K562 (cell line): ENCODE measurements at regions not wholly inside any gene's neighbourhood (a gene's known extent, or its start where the extent isn't known, plus 50 kb on each side); places are given as distances from the start of the nearest gene placed in this dataset.

Source experiments
- ATAC-seq: fragments of 200-7000 bp; cut with Tn5 transposase; 3 replicates; pipeline ENCODE4 v1.9.1; 2020; ENCODE audit warnings: moderate library complexity
- BruUV-seq: library from RNA; stranded (reverse); fragments of 400-500 nt; replicated peaks from 2 replicates; lab custom pipeline; 2021; lab: Mats Ljungman, UMichigan
- CTCF ChIA-PET: fragments of 300-600 bp; formaldehyde crosslinking; extraction: SDS; loops from one replicate; lab custom pipeline; 2021; ENCODE audit warnings: low intra/inter-chr PET ratio; lab: Yijun Ruan, JAX
- POLR2A ChIA-PET: fragments of 300-600, 350-650 bp; sonication (Branson Sonifier 250); formaldehyde crosslinking; extraction: SDS; loops from one replicate; lab custom pipeline; 2021; ENCODE audit warnings: antibody characterized with exemption, inconsistent platforms; lab: Yijun Ruan, JAX
- DNase-seq, 4 experiments: peaks; one replicate each; pipeline versions ENCODE4 v3.0.0 to v3.0.0-alpha.2; 2011 to 2018; ENCODE audit warnings: low spot score in 3 of 4, mixed read lengths in 3 of 4; ENCODE audit errors: extremely low read depth in 1 of 4
- FAIRE-seq: peaks from 2 replicates; lab custom pipeline; 2011; peaks lifted over from hg19 to GRCh38; lab: Jason Lieb, UNC
- H2AFZ ChIP-seq: 2 replicates; pipeline ENCODE4 v1.6.0; 2011; ENCODE audit warnings: low read depth, low read length, control low read depth, inconsistent platforms
- H3K27ac ChIP-seq: fragments of 200-600 bp; 3 replicates; pipeline ENCODE4 v1.8.0; 2011; ENCODE audit warnings: low read depth, mild to moderate bottlenecking, control low read depth, inconsistent platforms, low read length, moderate library complexity, mixed read lengths; ENCODE audit errors: extremely low read depth
- H3K27me3 ChIP-seq, 2 experiments: fragments of 300-600 bp in 1 of 2; 2 replicates in 1 of 2; 3 replicates in 1 of 2; pipeline versions ENCODE4 v1.6.0 to v1.8.0; 2011; ENCODE audit warnings: inconsistent platforms in 2 of 2, low read length in 2 of 2, mild to moderate bottlenecking in 1 of 2, mixed read lengths in 1 of 2, moderate library complexity in 1 of 2; ENCODE audit not compliant: control insufficient read depth in 2 of 2, insufficient read depth in 2 of 2
- H3K36me3 ChIP-seq: fragments of 300-600 bp; 3 replicates; pipeline ENCODE4 v1.8.0; 2011; ENCODE audit warnings: mild to moderate bottlenecking, low read length, inconsistent platforms; ENCODE audit not compliant: control insufficient read depth, insufficient read depth
- H3K4me1 ChIP-seq, 2 experiments: fragments of 200-600 bp in 1 of 2; replicated peaks in 1 of 2; 2 replicates in 1 of 2; 3 replicates in 1 of 2; pipeline versions ENCODE4 v1.5.1 to v1.8.0; 2011; ENCODE audit warnings: inconsistent platforms in 2 of 2, low read length in 2 of 2, mild to moderate bottlenecking in 1 of 2, mixed read lengths in 1 of 2, moderate library complexity in 1 of 2; ENCODE audit not compliant: control insufficient read depth in 2 of 2, insufficient read depth in 2 of 2
- H3K4me2 ChIP-seq: 2 replicates; pipeline ENCODE4 v1.6.1; 2011; ENCODE audit warnings: low read length, control low read depth, inconsistent platforms, mixed read lengths; ENCODE audit not compliant: insufficient read depth
- H3K4me3 ChIP-seq: fragments of 200-600 bp; sonication (generic), shearing (Covaris generic); 2 replicates; pipeline ENCODE4 v1.5.1; 2016; ENCODE audit warnings: control low read depth, inconsistent platforms
- H3K79me2 ChIP-seq: fragments of 200-600 bp; 3 replicates; pipeline ENCODE4 v1.8.0; 2011; ENCODE audit warnings: low read length, inconsistent platforms; ENCODE audit not compliant: control insufficient read depth, insufficient read depth
- H3K9ac ChIP-seq, 2 experiments: 2 replicates each; pipeline versions ENCODE4 v1.6.0 to v1.6.1; 2011; ENCODE audit warnings: low read depth in 2 of 2, low read length in 2 of 2, control low read depth in 1 of 2, inconsistent platforms in 1 of 2, mild to moderate bottlenecking in 1 of 2, mixed read lengths in 1 of 2; ENCODE audit not compliant: insufficient read depth in 1 of 2
- H3K9me1 ChIP-seq: one replicate; pipeline ENCODE4 v1.6.0; 2011; ENCODE audit warnings: inconsistent platforms, mild to moderate bottlenecking, low read length, moderate library complexity; ENCODE audit not compliant: control insufficient read depth, insufficient read depth
- H3K9me3 ChIP-seq: replicated peaks from 2 replicates; pipeline ENCODE4 v1.5.1; 2011; ENCODE audit warnings: low read depth, low read length, inconsistent platforms; ENCODE audit not compliant: control insufficient read depth, insufficient read depth
- H4K20me1 ChIP-seq: replicated peaks from 2 replicates; pipeline ENCODE4 v1.6.1; 2011; ENCODE audit warnings: low read length, inconsistent platforms, mixed read lengths; ENCODE audit not compliant: control insufficient read depth, insufficient read depth
- ARID3B ChIP-seq: fragments of 250-450 bp; sonication (Bioruptor Pico); IDR thresholded peaks from 2 replicates; pipeline ENCODE4 v1.4.0; 2020; ENCODE audit warnings: borderline replicate concordance
- BACH1 ChIP-seq: fragments of 200-800 bp; sonication (Bioruptor generic); IDR thresholded peaks from 2 replicates; pipeline ENCODE4 v1.6.1; 2016; ENCODE audit warnings: missing genetic modification characterization, missing compliant biosample characterization
- EP300 ChIP-seq: IDR thresholded peaks from 2 replicates; pipeline ENCODE4 v1.6.1; 2012; ENCODE audit warnings: low read length, improper control_type of control experiment
- IFI16 ChIP-seq: fragments of 250-450 bp; sonication (Bioruptor Pico); IDR thresholded peaks from 2 replicates; pipeline ENCODE4 v2.1.2; 2022; ENCODE audit warnings: mild to moderate bottlenecking, inconsistent platforms
- KDM4B ChIP-seq, 2 experiments: fragments of 450-650 bp in 1 of 2; sonication (generic) in 1 of 2; IDR thresholded peaks; 2 replicates each; pipeline ENCODE4 v1.6.1; 2016 to 2017; ENCODE audit warnings: borderline replicate concordance in 2 of 2, antibody characterized with exemption in 1 of 2, low read depth in 1 of 2, mild to moderate bottlenecking in 1 of 2
- MAFG ChIP-seq: fragments of 450-650 bp; conservative IDR thresholded peaks from 2 replicates; pipeline ENCODE4 v1.6.1; 2016; ENCODE audit warnings: missing genetic modification characterization, missing compliant biosample characterization
- ZBTB43 ChIP-seq: sonication (generic); formaldehyde crosslinking; IDR thresholded peaks from 2 replicates; pipeline ENCODE4 v1.8.0; 2023; ENCODE audit warnings: mild to moderate bottlenecking, missing genetic modification reagents
- ZFX ChIP-seq: sonication (generic); formaldehyde crosslinking; IDR thresholded peaks from 2 replicates; pipeline ENCODE4 v1.8.0; 2022; ENCODE audit warnings: mild to moderate bottlenecking, missing genetic modification reagents, moderate library complexity
- ZNF511 ChIP-seq: sonication (generic); formaldehyde crosslinking; IDR thresholded peaks from 2 replicates; pipeline ENCODE4 v1.8.0; 2022; ENCODE audit warnings: mild to moderate bottlenecking, missing genetic modification reagents
- WGBS: fragments of 100-300 bp; shearing (Covaris generic); methylation state at CpG from one replicate; pipeline ENCODE4 v1.1.6; 2016; ENCODE audit warnings: low coverage, mixed read lengths; ENCODE audit not compliant: insufficient coverage; ENCODE audit errors: missing lambda C conversion rate; 5-methylcytosine and 5-hydroxymethylcytosine counted together
- in situ Hi-C: fragments of 300-500 bp; cut with MboI; formaldehyde crosslinking; loops from 4 replicates; pipeline ENCODE4 v1.15.0; 2018; ENCODE audit warnings: inconsistent platforms, mixed read lengths
- intact Hi-C: fragments of 100-400 bp; cut with micrococcal nuclease; formaldehyde crosslinking; loops from 2 replicates; pipeline ENCODE4 v1.14.2; 2022

GRCh38 chr9:84481636-84482218 is 141.2 kb upstream of the SLC28A3 start (continued):
- TF ChIP-seq ZBTB43 (no peak), ZFX (CRISPR knock-in tag) (no peak)

- ATAC-seq (no peak), FAIRE-seq (no peak), DNase-seq (no peak)
- intact Hi-C loops = no loop called here
- H3K27me3 ChIP-seq = no peaks in the 10 kb centered on the region
- no peak overlapping the region for H3K27ac ChIP-seq
- H3K36me3 ChIP-seq = no peaks in the 10 kb centered on the region
- no TSS peak for BruUV-seq
- H3K4me2 ChIP-seq = no peak overlapping the region
- H3K79me2 ChIP-seq = no peaks in the 10 kb centered on the region
- H3K9me3 ChIP-seq = no peaks in the 10 kb centered on the region
- ChIA-PET CTCF (no interaction called here), POLR2A (no interaction called here)
- H3K4me3 ChIP-seq = no peak overlapping the region
- H3K9me1 ChIP-seq = no peaks in the 10 kb centered on the region
- no peak overlapping the region for H3K9ac ChIP-seq
- 0% methylated on average over 6 of the region's 8 CpGs for WGBS
- no peaks in the 10 kb centered on the region for H3K4me1 ChIP-seq
- in situ Hi-C loops = no loop called here
- H2AFZ ChIP-seq = no peak overlapping the region
- H4K20me1 ChIP-seq = no peaks in the 10 kb centered on the region
- no peak for TF ChIP-seq MAFG (tag)
- no peak for TF ChIP-seq KDM4B (IDR thresholded peaks at IDR 0.05; ENCODE audit: borderline replicate concordance in 2 of 2, low read depth in 1 of 2)
- TF ChIP-seq BACH1 (tag) = no peak
- no peak for TF ChIP-seq IFI16 (CRISPR knock-in tag)
- no peak for TF ChIP-seq ZNF511 (CRISPR knock-in tag)
- no peak for TF ChIP-seq ARID3B (CRISPR knock-in tag)
- TF ChIP-seq EP300 = no peak
Measured at GRCh38 chr9:84482607-84483006, 142.0 kb upstream of the SLC28A3 start.
